ENCODE measurements at regions not wholly inside any gene's neighbourhood (a gene's known extent, or its start where the extent isn't known, plus 50 kb on each side); places are given as distances from the start of the nearest gene placed in this dataset.

DNA sequence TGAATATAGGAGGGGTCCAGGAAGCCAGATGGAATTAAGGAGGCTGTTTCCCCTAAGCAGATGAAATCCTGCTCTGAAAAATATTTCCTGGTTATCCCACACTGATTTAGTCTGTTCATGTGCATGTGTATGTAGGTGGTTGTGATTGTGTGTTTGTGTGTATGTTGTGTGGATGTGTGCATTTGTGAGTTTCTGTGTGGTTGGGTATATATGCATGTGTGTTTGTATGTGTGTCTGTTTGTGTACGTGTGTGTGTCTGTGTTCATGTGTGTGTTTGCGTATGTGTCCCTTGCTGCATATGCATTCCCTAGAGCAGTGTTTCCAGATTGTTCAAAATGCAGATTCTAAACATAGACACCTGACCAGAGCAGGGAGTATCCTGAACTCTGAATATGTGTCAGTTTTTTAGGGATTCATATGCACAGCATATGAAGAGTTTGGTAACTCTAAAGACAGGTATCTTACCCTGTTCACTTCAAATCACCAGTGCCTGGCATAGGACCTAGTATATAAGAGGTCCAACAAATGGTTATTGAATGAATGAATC is 239.8 kb downstream of the MAFB start:
- no peak for DNase-seq (ENCODE audit: low spot score)

DNA sequence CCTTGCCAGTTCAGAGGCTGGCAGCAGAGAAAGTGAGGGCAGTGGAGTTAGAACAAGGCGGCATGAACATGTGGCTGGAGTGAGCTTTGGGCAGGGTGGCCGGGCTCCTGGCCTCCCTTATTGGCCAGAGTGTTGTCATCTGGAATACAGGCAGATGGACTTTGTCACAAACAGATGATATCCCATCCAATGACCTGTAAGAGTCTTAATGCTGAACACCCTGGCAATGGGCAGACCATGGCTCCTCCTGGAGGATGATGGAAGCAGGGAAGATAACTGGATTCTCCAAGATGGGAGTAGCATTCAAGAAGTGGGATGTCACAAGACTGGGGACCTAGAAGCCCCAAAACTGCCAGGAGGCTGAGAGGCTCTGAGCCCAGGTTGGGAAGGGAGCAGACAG is 242.1 kb downstream of the MAFB start:
- no peak for DNase-seq (ENCODE audit: low spot score)

DNA sequence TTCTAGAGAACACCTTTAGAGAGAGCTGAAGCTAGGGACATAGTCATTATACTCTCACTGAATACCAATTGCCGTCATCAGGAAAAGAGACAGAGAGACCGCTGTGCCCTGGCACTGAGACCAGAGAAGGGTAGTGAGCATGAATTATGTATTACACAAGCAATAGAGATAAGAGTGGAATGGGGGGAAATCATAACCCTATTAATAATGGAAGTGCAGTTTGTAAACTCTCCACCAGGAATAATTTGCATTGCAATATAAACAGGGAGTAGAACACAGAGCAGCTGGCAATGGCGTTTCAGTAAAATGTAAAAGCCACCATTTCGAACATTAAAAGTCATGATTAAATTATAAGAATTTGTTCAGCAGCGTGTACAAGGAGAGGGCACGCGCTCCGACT is 244.5 kb downstream of the MAFB start:
- DNase-seq (ENCODE audit: low spot score): no peak

DNA sequence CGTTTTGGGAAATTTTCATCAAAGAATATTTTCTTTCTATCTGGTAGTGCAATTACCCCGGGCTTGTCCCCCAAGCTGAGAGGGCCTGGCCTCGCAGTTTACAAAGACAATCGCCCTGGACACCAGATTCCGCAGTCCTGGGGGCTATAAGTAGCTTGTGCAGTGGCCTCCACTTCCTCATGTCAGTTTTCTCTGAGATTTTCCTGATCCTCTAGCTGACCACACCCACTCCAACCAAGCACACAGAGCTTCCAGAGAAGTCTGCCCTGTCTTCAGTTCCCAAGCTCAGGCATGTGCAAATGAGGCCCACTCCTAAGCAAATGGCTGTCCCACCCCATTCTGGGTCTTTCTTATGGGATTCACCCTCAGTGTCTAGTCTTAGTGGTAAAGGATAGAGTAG is 245.3 kb downstream of the MAFB start:
- no peak for DNase-seq (ENCODE audit: low spot score)

DNA sequence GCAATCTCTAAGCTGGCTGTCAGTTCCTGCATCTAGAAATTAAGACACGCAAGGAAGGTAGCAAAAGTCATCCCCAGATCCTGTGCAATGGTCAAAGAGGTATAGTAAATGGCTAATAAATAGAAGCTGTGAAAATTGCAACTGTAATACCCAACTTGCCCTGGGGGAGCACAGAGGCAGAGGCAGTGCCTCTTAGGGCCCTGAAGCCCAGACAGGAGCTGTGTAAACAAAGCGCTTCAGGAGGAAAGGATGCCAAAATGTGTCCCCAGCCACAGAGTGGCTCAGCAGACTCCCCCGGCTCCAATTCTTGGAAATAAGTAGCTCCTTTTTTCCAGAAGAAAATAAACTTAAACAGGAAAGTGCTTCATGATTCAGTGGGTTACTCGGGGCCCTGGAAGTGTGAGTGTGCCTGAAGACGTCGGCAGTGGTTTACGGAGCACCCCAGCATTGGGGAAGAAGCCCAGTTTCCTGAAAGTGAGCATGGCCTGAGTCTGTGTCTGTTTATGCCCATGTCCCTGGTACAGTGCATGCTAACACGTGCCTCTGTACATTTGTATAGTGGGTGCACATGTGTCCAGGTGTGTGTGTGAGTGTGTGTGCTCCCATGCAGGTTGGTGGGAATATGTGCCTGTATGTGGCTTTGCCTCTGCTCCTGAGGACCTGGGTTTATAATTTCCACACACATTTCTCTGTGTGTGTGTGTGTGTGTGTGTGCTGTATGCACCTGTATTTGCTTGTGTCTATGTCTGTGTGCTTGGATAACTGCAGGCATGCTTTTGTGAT is 246.7 kb downstream of the MAFB start:
- DNase-seq (ENCODE audit: low spot score): no peak

DNA sequence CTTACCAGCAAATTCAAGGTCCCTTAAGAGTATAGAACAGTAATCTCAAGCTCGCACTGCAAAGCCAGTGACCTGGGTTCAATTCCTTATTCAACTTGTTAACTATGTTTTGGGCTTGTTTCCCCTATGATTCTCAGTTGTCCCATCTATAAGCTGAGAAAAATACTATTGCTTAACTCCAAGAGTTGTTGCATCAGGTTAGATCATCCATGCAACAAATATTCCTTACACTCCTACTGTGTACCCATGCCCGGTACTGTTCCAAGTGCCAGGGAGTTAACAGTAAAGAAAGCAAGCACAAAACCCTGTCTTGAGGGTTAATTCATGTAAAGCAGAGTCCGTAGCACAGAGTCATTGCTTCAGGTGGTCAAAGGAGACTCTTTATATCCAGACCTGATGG is 247.3 kb downstream of the MAFB start:
- DNase-seq (ENCODE audit: low spot score): no peak

DNA sequence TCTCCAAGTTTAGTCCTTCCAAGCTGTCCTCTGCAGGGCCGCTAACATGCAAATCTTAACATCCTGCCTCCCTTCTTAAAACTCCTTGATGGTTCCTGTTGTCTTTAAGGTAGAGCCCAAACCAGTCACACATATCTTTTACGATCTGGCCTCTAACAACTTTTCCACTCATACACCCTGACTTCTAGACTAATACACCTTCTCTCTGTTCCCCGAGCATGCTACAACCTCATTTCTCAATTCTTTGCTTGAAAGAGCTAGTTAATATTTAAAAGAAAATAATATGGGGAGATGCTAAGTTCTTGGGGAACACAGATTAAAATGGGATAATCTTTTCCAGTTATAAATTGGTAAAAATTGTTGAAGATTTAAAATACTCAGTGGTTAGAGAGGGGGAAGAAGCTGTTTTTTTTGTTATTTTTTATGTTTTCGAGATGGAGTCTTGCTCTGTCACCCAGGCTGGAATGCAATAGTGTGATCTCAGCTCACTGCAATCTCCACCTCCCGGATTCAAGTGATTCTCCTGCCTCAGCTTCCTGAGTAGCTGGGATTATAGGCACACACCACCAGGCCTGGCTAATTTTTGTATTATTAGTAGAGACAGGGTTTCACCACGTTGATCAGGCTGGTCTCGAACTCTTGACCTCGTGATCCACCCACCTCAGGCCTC is 250.7 kb downstream of the MAFB start:
- no peak for DNase-seq (ENCODE audit: low spot score)

DNA sequence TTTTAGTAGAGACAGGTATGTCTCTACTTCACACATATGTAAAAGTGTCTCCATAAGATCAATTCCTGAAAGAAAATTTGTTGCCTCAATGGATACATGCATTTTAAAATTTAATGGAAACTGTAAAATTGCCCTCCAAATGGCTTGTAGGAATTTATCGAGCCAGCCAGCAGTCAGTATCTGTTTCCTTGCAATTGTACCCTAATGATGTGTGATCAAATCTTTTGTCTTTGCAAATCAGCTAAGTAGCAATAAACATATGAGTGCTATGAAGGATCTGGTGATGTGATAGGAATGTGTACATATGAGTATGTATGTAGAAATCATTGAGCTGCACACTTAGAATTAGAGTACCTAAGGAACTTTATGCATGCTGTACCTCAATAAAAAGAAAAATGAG is 253.0 kb downstream of the MAFB start:
- DNase-seq (ENCODE audit: low spot score): no peak

DNA sequence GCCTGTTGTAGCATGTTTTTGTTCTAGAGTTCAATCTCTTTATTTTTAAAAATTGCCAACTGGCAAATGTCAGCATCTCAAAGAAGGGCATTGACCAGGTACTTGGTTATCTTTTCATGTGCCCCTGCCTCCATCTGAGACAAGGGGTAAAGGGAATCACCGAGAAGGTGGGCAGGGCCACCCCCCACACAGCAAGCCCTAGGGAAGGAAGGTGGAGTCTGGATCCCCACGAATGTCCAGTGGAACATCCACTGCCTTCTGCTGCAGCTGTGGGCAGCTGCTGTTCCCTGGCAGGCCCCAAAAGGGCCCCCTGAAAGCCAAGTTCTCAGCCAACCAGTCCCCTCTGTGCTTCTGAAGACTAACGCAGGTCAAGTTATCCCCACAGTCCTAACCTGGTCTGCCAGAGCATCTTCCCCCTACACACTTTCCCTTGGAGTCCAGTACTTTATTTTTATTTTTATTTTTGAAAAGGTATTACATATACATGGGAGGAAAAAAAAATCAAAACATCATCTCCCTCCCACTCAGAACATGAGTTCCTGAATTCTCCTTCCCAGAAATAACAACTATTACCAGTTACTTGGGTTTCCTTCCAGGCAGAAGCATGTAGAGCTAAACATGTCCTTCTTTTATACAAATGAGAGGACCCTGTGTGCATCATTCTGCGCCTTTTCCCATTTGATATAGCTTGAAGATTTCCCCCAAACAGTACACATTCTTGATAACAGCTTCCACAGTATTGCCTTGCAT is 253.7 kb downstream of the MAFB start:
- no peak for DNase-seq (ENCODE audit: low spot score)

DNA sequence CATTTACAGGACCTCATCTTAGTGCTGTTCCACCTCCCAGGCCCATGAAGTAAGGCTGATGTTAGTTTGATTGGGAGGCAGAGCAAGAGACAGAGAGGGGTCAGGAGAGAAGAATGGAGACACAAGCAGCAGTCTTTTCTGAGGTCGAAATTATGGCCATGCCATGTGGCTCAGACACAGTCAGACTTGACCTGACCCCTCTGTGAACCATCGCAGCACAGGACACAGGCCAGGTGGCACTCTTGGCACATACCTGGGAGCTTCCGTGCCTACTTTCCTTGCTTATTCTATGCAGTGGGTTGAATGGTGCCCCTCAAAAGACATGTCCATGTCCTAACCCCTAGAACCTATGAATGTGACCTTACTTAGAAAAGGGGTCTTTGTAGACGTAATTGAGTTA is 254.9 kb downstream of the MAFB start:
- DNase-seq (ENCODE audit: low spot score): no peak

DNA sequence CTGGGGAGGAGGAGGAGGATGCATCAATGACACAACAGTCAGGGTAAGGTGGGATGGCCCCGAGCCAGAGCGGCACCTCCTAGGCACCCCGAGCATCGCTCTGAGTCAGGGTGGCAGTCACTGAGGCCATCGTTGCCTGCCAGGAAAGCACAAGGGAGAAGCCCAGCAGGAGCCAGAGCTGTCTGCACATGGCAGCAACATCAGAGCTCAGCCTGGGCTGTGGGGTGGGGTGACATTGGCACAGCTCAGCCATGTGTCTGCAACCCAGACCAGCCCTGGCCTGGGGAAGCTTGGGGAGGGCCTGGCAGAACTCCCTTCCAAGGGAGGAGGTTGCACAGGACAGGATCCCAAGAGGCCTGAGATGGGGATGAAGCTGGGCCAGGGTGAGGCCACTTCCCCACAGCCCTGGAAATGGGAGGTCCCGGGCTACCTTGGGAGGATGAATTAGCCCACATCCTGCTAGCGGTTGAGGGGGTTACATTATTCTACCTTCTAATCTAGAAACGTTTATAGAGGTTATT is 255.6 kb downstream of the MAFB start:
- DNase-seq (ENCODE audit: low spot score): no peak

DNA sequence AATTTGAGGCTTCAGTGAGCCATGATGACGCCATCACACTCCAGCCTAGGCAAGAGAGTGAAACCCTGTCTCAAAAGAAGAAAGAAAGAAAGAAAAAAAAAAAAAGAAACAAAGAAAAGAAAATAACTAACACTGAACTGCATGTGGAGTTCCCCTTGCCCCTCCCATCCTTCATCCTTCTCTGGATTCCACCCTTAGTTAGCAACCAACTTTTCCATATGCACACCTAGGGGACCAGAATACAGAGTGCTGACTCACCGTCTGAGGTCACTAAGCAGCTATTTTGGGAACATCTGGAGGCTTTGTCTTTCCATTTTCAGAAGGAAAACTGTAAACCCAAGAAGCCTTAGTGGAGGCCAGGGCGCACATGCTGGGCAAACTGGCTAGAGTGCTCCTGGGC is 257.4 kb downstream of the MAFB start:
- DNase-seq (ENCODE audit: low spot score): no peak

DNA sequence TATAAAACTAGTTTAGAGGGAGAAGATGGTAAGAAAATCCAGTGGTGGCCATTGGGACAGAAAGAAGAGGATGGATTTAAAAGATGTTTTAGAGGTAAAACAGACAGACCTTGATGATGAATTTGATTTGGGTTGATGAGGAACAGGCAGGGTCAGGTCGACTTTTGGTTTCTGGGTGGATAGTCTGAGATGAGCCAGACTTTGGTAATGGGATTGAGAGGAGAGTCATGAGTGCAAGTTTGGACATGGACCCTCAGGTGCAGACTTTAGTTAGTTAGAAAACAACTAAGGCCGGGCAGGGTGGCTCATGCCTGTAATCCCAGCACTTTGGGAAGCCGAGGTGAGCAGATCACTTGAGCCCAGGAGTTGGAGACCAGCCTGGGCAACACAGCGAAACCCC is 257.9 kb downstream of the MAFB start:
- no peak for DNase-seq (ENCODE audit: low spot score)

DNA sequence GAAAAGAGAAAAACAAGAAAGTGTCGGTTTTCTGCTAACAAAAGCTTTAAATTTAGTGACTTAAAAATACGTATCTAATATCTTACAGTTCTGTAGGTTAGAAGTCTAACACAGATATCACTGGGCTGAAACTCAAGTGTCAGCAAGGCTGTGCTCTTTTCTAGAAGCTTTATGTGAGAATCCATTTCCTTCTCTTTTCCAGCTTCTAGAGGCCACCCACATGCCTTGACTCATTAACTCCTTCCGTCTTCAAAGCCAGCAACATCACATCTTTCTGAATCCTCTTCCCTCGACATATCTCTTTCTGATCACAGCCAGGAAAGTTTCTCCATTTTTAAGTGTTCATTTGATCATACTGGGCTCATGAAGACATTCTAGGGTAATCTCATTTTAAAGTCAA is 262.0 kb downstream of the MAFB start:
- DNase-seq (ENCODE audit: low spot score): no peak

DNA sequence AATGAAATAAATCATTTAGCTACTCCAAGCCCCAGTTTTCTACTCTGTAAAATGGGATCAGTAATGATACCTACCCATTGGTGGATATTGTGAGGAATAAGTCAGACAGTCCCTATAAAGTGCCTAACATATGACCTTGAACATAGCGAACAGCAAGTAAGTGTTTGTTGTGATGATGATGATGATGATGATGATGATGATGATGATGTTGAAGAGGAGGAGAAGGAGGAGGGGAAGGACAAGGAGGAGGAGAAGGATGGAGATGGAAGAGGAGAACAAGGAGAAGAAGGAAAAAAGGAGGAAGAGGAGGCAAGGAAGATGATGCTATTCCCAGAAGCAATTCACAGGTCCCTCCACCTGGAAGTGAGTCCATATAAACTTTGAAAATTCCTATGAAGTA is 264.3 kb downstream of the MAFB start:
- no peak for DNase-seq (ENCODE audit: low spot score)

DNA sequence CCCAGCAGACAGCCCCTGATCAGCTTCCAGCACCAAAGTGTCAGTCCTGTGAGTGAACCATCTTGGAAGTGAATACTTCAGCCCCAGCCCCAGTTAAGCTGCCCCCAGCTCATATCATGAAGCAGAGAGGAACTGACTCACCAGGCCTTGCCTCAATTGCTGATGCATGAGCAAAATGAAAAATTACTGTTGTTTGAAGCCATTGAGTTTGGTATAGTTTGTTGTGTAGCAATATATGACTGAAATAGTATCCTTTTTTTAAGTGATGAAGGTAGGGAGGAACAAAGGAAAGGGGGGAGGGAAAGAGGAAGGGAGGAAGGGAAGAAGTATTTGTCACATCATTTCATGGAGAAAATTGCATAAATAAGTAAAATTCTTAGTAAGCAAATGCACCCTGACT is 266.4 kb downstream of the MAFB start:
- no peak for DNase-seq (ENCODE audit: low spot score)

DNA sequence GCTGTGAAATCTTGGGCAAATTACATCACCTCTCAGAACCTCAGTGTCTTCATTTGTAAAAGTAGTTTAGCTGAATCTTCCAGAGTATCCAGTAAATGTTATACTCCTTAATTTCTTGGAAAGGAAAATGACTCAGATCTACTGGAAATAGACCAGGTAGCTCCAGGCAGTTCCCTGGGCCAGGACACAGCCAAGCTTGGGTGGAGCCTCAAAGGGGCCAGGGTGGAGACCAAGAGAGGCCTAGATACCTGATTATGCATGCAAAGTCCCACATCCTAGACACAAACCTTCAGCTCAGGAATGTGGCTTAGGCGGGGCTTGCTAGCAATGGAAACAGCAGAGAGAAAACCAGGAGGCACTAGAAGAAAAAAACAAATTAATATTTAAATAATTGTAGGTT is 272.8 kb downstream of the MAFB start:
- no peak for DNase-seq (ENCODE audit: low spot score)

DNA sequence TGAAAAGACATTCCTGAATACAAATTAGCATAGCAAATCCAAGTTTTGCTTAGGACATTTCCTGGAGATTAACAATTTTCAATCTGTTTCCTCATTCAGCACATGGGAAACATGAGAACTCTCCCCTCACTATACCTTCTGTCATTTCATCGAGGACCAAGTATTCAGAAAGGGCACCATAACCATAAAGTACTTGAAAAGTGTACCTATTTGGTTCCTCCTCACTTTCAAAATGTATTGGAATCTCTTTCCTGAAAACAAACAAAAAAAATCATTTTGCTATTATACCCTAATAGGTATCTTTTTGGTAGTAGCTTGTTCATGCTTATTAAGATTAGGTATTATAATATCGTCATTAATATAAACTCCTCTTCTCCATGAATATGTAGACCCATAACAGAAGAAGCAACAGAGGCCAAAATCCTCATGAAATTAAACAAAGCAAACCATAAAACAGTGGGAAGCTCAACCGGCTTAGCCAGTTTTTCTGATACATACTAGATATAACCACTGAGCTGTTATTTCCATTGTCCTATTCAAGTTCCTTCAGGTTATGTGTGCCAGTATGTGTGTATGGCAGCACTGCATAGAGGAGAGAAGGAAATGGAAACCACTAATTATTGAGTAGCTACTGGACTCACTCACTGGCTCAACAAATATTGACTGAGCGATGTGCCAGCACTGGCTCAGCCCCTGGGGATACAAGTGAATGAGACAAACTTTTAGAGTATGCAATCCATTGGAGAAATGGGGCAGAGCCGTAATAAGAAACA is 274.0 kb downstream of the MAFB start:
- DNase-seq (ENCODE audit: low spot score): no peak

DNA sequence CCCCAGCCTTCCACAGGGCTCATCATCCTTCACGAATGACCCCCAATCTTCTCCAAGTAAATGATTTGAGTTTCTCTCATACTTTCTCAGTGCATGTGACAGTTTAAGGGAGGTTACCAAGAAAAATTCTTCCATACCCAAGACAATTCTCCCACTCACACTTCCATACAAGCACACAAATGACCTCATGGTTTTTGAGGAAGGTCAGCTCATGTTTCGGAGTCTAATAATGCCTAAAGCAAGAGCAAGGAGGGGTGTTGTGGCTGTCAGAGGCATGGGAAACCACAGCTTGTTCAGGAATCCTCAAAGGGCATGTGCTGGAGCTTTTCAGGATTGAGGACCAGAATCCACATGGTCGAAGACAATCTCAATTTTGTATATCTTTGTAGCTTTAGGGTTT is 279.0 kb downstream of the MAFB start:
- DNase-seq (ENCODE audit: low spot score): no peak

DNA sequence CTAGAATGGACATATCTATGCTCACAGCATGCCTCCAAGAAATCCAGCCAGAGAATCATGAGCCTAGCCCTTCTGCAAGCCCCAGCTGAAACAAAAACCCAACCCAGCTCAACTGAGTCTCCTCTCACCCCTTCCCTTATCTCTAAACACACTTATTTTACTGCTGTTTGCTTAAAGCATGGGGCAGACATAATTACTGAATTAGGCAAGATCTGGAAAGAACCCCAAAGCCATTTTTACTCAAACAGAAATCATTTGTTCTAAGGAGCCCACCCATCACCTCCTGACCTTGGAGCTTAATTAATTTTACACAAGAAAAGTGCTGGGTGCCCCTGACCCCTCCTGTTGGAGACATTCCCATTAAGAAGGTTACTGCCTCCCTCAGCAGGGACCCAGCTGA is 291.6 kb downstream of the MAFB start:
- DNase-seq (ENCODE audit: low spot score): no peak

DNA sequence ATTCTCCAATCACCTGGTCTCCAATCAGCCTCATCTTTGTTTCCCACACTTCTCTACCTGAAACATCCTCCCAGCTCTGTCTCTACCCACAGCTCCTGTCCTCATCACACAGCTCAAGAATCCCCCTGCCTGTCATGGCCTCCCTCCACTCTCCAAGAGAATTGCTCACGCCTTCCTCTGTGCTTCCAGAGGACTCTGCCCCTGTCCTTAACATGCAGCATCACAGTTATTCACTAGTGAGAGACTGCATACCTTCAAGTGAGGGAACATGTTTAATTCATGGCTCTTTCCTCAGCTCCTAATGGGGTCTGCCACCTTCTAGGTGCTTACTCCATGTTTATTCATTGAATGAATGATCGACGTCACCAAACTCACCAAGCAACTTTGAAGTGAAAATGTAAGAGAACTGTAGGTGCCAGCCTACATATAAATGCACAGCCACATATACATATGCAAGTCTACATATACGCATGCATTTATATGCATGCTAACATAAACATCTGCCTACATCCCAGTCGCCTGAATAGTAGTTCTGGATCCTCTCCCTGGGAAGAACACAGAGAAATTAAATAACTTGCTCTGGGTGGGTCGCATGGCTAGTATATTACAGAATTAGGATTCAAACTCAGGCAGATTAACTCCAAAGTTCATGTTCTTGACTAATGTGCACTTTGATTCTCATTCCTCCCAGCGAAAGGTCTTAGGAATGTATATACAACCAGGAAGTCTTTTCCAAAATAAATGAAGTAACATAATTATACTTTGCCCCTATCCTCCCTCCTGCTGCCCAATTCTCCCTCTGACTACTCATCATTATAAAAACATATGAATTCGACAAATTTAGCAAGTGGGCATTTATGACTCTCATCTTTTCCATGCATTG is 295.6 kb downstream of the MAFB start:
- no peak for DNase-seq (ENCODE audit: low spot score)

All from HuH-7 (cell line).